K562 (cell line): ENCODE measurements at regions not wholly inside any gene's neighbourhood (a gene's known extent, or its start where the extent isn't known, plus 50 kb on each side); places are given as distances from the start of the nearest gene placed in this dataset.

Experiments
- EGR1 ChIP-seq: fragments of 450-650 bp; conservative IDR thresholded peaks from 2 replicates; pipeline ENCODE4 v1.6.1; 2017; ENCODE audit warnings: mild to moderate bottlenecking
- ELF1 ChIP-seq: fragments of 200-800 bp; sonication (Bioruptor generic); IDR thresholded peaks from 2 replicates; pipeline ENCODE4 v1.6.1; 2016; ENCODE audit warnings: missing genetic modification characterization, missing compliant biosample characterization
- GTF2F1 ChIP-seq: IDR thresholded peaks from 2 replicates; pipeline ENCODE4 v1.6.1; 2011; ENCODE audit warnings: low read depth, low read length, improper control_type of control experiment
- NR1H2 ChIP-seq: sonication (generic); formaldehyde crosslinking; IDR thresholded peaks from 2 replicates; pipeline ENCODE4 v1.4.0; 2020; ENCODE audit warnings: mild to moderate bottlenecking, missing genetic modification reagents
- RFX5 ChIP-seq: IDR thresholded peaks from 2 replicates; pipeline ENCODE4 v1.6.1; 2011; ENCODE audit warnings: low read depth, mild to moderate bottlenecking, improper control_type of control experiment, low read length
- SMC3 ChIP-seq: conservative IDR thresholded peaks from 2 replicates; pipeline ENCODE4 v1.6.1; 2011; ENCODE audit warnings: low read depth, low read length, improper control_type of control experiment; ENCODE audit not compliant: insufficient read depth
- TF ChIP-seq, protein P1 (sequence below): fragments of 250-450 bp; sonication (Bioruptor Pico); IDR thresholded peaks from 2 replicates; pipeline ENCODE4 v1.5.0; 2021

DNA sequence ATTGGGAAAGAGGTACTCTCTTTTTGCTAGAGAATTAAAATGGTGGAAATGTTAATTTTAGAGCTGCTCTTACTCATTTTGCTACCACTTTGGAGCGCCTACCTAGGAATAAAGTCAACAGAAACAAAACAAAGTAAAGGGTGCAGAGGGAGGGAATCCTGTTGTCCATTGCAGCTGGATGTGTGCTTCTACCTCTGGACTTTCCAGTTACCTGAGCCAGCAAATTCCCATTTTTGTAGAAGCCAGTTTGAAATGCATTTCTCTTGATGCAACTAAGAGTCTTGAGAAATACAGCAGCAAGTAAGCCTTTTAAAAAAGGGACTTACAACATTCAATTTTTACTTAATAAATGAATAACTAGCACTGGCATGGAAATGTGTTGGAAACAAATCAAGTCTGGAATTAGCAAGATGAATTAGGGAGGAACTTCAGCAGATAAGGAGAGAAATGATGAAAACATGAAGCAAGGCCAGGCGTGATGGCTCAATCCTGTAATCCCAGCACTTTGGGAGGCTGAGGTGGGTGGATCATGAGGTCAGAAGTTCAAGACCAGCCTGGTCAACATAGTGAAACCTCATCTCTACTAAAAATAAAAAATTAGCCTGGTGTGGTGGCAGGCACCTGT is 113.5 kb upstream of the CTTNBP2 start:
- TF ChIP-seq, protein P1, sequence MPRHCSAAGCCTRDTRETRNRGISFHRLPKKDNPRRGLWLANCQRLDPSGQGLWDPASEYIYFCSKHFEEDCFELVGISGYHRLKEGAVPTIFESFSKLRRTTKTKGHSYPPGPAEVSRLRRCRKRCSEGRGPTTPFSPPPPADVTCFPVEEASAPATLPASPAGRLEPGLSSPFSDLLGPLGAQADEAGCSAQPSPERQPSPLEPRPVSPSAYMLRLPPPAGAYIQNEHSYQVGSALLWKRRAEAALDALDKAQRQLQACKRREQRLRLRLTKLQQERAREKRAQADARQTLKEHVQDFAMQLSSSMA (CRISPR knock-in tag): no peak
- no peak for TF ChIP-seq RFX5
- no peak for TF ChIP-seq ELF1 (tag)
- no peak for TF ChIP-seq NR1H2 (CRISPR knock-in tag)
- no peak for TF ChIP-seq GTF2F1
- TF ChIP-seq EGR1: no peak
- no peak for TF ChIP-seq SMC3
